Keratinocyte (primary cell): ENCODE measurements at regions not wholly inside any gene's neighbourhood (a gene's known extent, or its start where the extent isn't known, plus 50 kb on each side); places are given as distances from the start of the nearest gene placed in this dataset.

ENCODE experiments used
- CTCF ChIP-seq, 3 experiments: IDR thresholded peaks in 1 of 3; conservative IDR thresholded peaks in 1 of 3; optimal IDR thresholded peaks in 1 of 3; 2 replicates in 2 of 3; 3 replicates in 1 of 3; pipeline versions ENCODE3 to v1.5.1; 2011; ENCODE audit warnings: low read length in 3 of 3, mild to moderate bottlenecking in 3 of 3, moderate library complexity in 2 of 3, control low read depth in 1 of 3, inconsistent platforms in 1 of 3; ENCODE audit not compliant: insufficient read depth in 2 of 3; ENCODE audit errors: extremely low read depth in 1 of 3
- EZH2 ChIP-seq: IDR thresholded peaks from one replicate; pipeline ENCODE4 v1.6.1; 2012; ENCODE audit warnings: inconsistent platforms, mild to moderate bottlenecking, low read length, moderate library complexity

- TF ChIP-seq EZH2 (no peak), CTCF (optimal IDR thresholded peaks at IDR 0.05 in 1 of 3, IDR thresholded peaks at IDR 0.05 in 1 of 3, conservative IDR thresholded peaks at IDR 0.05 in 1 of 3; ENCODE audit: extremely low read depth in 1 of 3, insufficient read depth in 2 of 3, low read length in 3 of 3) (no peak)
These were observed 274.0 kb downstream of the MAFB start for GRCh38 chr20:40414843-40415615.
